ENCODE measurements at regions not wholly inside any gene's neighbourhood (a gene's known extent, or its start where the extent isn't known, plus 50 kb on each side); places are given as distances from the start of the nearest gene placed in this dataset.

GRCh38 chr1:218985424-218985984, 188.2 kb upstream of the LYPLAL1 start:
- no peaks in the 10 kb centered on the region for H3K9me3 ChIP-seq
- no peaks in the 10 kb centered on the region for H3K4me1 ChIP-seq
- no peak for DNase-seq (ENCODE audit: low spot score)
- H3K36me3 ChIP-seq = no peaks in the 10 kb centered on the region
- no peak overlapping the region for H3K27ac ChIP-seq
- no peaks in the 10 kb centered on the region for H3K27me3 ChIP-seq
- no peak overlapping the region for H3K4me3 ChIP-seq
- TF ChIP-seq CTCF (IDR thresholded peaks at IDR 0.05) = no peak

- no peaks in the 10 kb centered on the region for H3K9me3 ChIP-seq
- H3K27me3 ChIP-seq = no peaks in the 10 kb centered on the region
- no peak overlapping the region for H3K4me3 ChIP-seq
- DNase-seq (ENCODE audit: low spot score) = no peak
- no peak overlapping the region for H3K27ac ChIP-seq
- no peaks in the 10 kb centered on the region for H3K36me3 ChIP-seq
- H3K4me1 ChIP-seq = no peaks in the 10 kb centered on the region
- TF ChIP-seq CTCF (IDR thresholded peaks at IDR 0.05) = no peak
Observed at GRCh38 chr1:218986816-218987215, 186.9 kb upstream of the LYPLAL1 start.

- DNase-seq (ENCODE audit: low spot score) = no peak
- Histone ChIP-seq H3K9me3 (no peaks in the 10 kb centered on the region), H3K27me3 (no peaks in the 10 kb centered on the region), H3K27ac (no peak overlapping the region), H3K36me3 (no peaks in the 10 kb centered on the region), H3K4me3 (no peak overlapping the region), H3K4me1 (no peaks in the 10 kb centered on the region)
- no peak for TF ChIP-seq CTCF (IDR thresholded peaks at IDR 0.05)
Observed at GRCh38 chr1:218990019-218990418, 183.7 kb upstream of the LYPLAL1 start.

- H3K27me3 ChIP-seq = no peaks in the 10 kb centered on the region
- no peaks in the 10 kb centered on the region for H3K9me3 ChIP-seq
- H3K4me1 ChIP-seq = no peaks in the 10 kb centered on the region
- no peaks in the 10 kb centered on the region for H3K36me3 ChIP-seq
- no peak overlapping the region for H3K27ac ChIP-seq
- H3K4me3 ChIP-seq = no peak overlapping the region
- DNase-seq (ENCODE audit: low spot score) = no peak
- no peak for TF ChIP-seq CTCF (IDR thresholded peaks at IDR 0.05)
Observed at GRCh38 chr1:218991089-218991488, 182.6 kb upstream of the LYPLAL1 start.

- no peaks in the 10 kb centered on the region for H3K36me3 ChIP-seq
- H3K9me3 ChIP-seq = no peaks in the 10 kb centered on the region
- no peak for TF ChIP-seq CTCF (IDR thresholded peaks at IDR 0.05)
- no peak overlapping the region for H3K4me3 ChIP-seq
- no peak overlapping the region for H3K27ac ChIP-seq
- H3K27me3 ChIP-seq = no peaks in the 10 kb centered on the region
- no peak for DNase-seq (ENCODE audit: low spot score)
- no peaks in the 10 kb centered on the region for H3K4me1 ChIP-seq
Observed at GRCh38 chr1:218994615-218995014, 179.1 kb upstream of the LYPLAL1 start.

- no peaks in the 10 kb centered on the region for H3K27me3 ChIP-seq
- H3K9me3 ChIP-seq = no peaks in the 10 kb centered on the region
- no peak for DNase-seq (ENCODE audit: low spot score)
- H3K4me3 ChIP-seq = no peak overlapping the region
- no peak overlapping the region for H3K27ac ChIP-seq
- H3K4me1 ChIP-seq = no peaks in the 10 kb centered on the region
- no peak for TF ChIP-seq CTCF (IDR thresholded peaks at IDR 0.05)
- H3K36me3 ChIP-seq = no peaks in the 10 kb centered on the region
Observed at GRCh38 chr1:218995091-218995665, 178.5 kb upstream of the LYPLAL1 start.
